22Rv1 (cell line): ENCODE measurements at regions not wholly inside any gene's neighbourhood (a gene's known extent, or its start where the extent isn't known, plus 50 kb on each side); places are given as distances from the start of the nearest gene placed in this dataset.
"Not testable (repeated sequence)": the region's sequence is repeated elsewhere in the genome, so short reads cannot be mapped to it uniquely, and the experiment has no call there.

Experiments
- CTCF ChIP-seq: fragments of 450-650 bp; IDR thresholded peaks from 2 replicates; pipeline ENCODE4 v1.5.1; 2017; ENCODE audit warnings: mild to moderate bottlenecking
- ZFX ChIP-seq: fragments of 450-650 bp; IDR thresholded peaks from 2 replicates; pipeline ENCODE4 v1.6.1; 2017; ENCODE audit warnings: antibody characterized with exemption, borderline replicate concordance

DNA sequence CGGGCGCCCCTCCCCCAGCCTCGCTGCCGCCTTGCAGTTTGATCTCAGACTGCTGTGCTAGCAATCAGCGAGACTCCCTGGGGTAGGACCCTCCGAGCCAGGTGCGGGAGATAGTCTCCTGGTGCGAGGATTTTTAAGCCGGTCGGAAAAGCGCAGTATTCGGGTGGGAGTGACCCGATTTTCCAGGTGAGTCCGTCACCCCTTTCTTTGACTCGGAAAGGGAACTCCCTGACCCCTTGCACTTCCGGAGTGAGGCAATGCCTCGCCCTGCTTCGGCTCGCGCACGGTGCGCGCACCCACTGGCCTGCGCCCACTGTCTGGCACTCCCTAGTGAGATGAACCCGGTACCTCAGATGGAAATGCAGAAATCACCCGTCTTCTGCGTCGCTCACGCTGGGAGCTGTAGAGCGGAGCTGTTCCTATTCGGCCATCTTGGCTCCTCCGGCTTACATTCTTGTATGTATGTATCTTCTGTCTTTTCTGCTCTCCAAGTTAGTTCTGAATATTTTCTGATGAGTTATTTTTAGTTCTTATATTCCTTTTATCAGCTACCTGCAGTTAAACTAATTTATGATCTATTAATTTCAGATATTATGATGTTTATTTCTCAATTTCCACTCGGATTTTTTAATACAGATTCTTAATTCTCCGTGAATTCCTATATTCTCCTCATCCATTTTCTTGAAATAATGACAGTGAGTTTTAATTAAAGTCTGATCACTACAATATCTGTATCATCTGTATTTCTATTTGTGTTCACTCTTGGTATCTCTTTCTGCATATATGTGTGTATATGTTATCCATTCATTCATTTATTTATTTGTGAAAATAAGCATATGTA is 370.2 kb upstream of the GRM7 start:
- not testable (repeated sequence) for TF ChIP-seq CTCF, ZFX
